GM12875 (cell line): ENCODE measurements at regions not wholly inside any gene's neighbourhood (a gene's known extent, or its start where the extent isn't known, plus 50 kb on each side); places are given as distances from the start of the nearest gene placed in this dataset.

Experiments used
- H3K4me3 ChIP-seq: one replicate; pipeline ENCODE4 v1.5.1; 2011; ENCODE audit warnings: low read depth, low read length, control low read depth
- CTCF ChIP-seq: IDR thresholded peaks from 2 replicates; pipeline ENCODE4 v1.5.1; 2011; ENCODE audit warnings: low read depth, mild to moderate bottlenecking, control low read depth, inconsistent platforms, low read length, moderate library complexity, borderline replicate concordance; ENCODE audit not compliant: insufficient read depth

GRCh38 chr5:54616031-54616430 is 98.5 kb downstream of the SNX18 start:
- H3K4me3 ChIP-seq: no peak overlapping the region
- no peak for TF ChIP-seq CTCF

DNA sequence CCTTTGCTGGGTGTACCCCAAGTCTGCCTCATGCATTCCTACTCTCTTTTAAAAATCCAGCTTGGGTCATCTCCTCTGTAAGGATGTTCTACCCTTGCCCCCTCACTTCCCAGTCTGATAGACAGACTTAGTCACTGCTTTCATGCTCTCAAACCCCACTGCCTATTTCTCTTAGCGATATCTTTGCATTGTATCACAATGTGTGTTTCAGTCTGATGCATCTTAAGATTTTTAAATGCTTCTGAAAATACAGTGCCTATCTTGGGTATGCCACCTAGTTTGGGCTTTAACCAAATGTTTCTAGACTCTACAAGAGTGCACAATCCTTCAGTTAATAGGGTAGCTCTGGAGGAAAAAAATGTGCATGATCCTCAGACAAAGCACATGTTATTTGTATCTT is 97.8 kb downstream of the SNX18 start:
- no peak for TF ChIP-seq CTCF
- no peak overlapping the region for H3K4me3 ChIP-seq

DNA sequence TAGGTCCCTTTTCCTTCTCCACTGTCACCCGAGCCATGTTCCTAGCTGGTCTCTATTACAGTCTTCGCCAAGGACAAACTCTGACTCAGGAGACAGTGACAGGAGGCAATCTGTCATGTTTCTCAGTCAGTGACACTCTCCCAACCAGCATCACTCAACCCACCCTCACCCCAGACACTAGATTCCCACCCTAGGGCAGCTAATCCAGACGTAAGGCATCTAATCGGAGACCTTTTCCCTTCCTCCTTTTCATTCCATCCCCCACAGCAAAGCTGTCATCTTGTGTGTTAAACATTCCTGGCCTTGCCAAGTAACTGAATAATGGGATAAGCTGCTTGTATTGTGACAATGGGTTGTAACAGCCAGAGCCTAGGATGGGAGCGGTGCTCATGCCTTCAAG is 95.2 kb downstream of the SNX18 start:
- no peak for TF ChIP-seq CTCF
- H3K4me3 ChIP-seq: no peak overlapping the region

DNA sequence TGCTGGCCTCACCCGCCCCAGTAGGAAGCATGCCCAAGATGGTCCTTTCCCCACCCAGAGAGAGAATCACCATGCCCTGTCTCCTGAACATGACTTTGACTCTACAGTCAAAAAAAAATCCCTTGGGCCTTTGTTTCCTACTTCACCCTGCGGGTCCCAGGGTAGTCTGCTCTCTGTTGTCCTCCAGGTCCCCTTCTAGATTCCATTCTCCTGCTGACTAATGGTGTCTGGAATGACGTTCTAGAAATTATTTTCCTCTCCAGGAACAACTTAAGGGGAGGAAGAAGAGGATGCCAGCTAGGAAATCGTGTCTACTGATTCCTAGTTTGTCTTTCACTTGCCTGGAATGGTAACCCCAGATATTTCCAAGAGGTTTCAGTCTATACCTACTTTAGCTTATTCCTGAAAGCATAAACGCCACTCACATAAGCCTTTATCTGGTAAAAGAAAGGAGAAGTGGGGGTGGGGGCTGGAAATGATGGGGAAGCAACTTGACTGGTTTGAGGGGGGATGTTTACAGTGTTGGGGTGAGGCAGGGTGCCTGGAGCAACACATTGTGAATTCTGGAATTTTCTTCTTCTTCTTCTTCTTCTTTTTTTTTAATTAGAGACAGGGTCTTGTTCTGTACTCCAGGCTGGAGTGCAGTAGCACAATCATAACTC is 93.9 kb downstream of the SNX18 start:
- H3K4me3 ChIP-seq: no peak overlapping the region
- TF ChIP-seq CTCF: no peak

DNA sequence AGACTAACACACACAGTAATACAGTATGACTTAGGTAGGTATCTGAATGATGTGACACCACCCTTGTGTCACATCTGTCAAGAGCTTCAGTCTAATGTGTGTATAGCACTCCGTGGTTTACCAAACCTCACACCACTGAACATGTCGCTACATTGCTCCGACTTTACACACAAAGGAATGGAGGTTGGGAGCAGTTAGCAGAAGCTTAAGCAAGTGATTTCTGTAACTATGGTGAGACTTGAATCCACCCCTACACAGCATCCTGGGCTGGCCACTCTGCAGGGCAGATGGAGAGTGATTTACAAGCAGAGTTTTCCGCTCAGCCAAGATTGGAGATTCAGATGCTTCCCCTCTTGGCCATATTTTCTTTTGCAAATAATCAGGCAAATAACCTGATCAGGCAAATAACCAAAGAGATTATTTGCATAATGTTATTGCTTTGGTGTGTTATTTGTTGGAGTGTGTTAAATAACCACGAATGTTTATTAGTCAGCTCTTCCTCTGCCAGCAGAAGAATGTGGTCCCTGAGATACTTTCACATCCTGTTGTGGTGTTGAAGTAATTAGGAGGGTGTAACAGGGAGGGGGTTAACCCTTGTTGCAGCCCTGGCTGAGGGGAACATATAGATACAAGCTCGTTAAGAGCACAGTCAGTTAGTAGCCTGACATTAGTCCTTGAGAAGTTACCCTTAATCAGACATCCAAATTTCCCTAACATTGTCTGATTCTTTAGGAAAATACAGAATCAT is 92.8 kb downstream of the SNX18 start:
- H3K4me3 ChIP-seq: no peak overlapping the region
- TF ChIP-seq CTCF: no peak

DNA sequence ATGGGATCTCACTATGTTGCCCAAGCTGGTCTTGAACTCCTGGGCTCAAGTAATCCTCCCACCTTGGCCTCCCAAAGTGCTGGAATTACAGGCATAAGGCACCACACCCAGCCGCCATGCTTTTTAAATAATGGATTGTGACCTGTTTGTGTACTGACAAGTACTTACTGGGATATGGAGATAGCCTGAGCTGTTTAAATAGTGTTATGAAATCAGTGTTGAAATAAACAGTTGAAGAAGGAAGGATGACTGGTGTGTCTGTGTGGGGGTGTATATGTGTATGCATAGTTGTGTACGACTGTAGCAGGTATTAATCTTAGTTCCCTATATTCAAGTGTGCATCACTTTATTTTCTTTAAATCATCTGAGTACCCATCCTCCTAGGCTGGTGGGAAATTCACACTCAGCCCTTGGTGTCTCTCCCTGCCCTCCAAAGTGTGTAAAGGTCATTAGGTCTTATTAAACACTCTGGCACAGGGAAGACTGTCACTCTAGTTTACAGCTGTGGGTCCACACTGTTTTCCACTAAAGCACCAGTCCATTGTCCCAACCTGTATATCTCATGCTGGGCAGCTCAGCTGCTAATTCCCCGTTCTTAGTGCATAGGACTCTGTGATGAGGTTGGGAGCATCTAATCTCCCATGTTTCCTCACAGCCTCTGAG is 91.0 kb downstream of the SNX18 start:
- H3K4me3 ChIP-seq: no peak overlapping the region
- no peak for TF ChIP-seq CTCF

GRCh38 chr5:54607006-54607405 is 89.4 kb downstream of the SNX18 start:
- no peak for TF ChIP-seq CTCF
- H3K4me3 ChIP-seq: no peak overlapping the region
